ENCODE measurements at regions not wholly inside any gene's neighbourhood (a gene's known extent, or its start where the extent isn't known, plus 50 kb on each side); places are given as distances from the start of the nearest gene placed in this dataset.

DNA sequence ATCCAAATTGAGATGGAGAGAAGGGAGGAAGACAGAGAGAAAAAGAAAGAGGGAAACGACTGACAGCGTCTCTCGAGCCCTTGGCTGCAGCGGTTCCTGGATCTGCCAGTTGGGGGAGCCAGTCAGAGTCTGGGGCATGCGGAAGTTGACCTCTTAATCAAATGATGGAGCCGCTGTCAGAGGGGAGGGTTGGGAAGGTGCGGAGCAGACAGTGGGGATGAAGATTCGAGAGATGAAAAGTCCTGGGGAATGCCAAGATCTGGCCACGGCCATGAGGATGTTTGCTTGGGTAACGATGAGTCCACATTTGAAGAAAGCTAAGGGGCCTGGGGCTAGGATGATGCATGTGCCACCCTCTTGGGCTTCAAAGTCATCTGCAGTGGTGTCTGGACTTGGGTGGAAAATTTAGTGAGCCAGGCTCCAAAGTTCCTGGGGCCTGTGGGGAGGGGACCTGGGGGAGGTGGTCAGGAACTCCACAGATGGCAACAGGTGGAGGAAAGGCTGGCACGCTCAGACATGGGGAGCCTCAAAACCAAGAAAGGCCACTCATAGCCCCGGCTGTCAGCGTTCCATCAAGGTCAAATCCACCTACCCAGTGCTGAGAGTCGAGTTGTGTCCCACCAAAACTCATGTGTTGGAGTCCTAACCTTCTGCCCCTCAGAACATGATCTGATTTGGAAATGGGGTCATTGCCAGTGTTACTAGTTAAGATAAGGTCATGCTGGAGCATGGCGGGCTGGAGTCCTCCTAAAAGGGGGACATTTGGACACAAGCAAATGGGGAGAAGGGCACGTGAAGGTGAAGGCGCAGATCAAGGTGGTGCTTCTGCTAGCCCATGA is 200.1 kb downstream of the NDUFA10 start:
- TF ChIP-seq GATA2 (IDR thresholded peaks at IDR 0.05; ENCODE audit: low read depth, low read length) (no peak), GATA3 (IDR thresholded peaks at IDR 0.05; ENCODE audit: low read depth, low read length) (no peak)

All from SH-SY5Y (cell line).